HG03175 (cell line): ENCODE measurements at regions not wholly inside any gene's neighbourhood (a gene's known extent, or its start where the extent isn't known, plus 50 kb on each side); places are given as distances from the start of the nearest gene placed in this dataset.
"Not testable (repeated sequence)": the region's sequence is repeated elsewhere in the genome, so short reads cannot be mapped to it uniquely, and the experiment has no call there.

ENCODE experiments used
- ATAC-seq: cut with Tn5 transposase; IDR thresholded peaks from one replicate; pipeline ENCODE4 v1.9.1; 2021; ENCODE audit warnings: mild to moderate bottlenecking, moderate library complexity; ENCODE audit not compliant: unreplicated experiment

GRCh38 chr6:47405273-47405672 is 72.3 kb upstream of the CD2AP start:
- no peak for ATAC-seq

DNA sequence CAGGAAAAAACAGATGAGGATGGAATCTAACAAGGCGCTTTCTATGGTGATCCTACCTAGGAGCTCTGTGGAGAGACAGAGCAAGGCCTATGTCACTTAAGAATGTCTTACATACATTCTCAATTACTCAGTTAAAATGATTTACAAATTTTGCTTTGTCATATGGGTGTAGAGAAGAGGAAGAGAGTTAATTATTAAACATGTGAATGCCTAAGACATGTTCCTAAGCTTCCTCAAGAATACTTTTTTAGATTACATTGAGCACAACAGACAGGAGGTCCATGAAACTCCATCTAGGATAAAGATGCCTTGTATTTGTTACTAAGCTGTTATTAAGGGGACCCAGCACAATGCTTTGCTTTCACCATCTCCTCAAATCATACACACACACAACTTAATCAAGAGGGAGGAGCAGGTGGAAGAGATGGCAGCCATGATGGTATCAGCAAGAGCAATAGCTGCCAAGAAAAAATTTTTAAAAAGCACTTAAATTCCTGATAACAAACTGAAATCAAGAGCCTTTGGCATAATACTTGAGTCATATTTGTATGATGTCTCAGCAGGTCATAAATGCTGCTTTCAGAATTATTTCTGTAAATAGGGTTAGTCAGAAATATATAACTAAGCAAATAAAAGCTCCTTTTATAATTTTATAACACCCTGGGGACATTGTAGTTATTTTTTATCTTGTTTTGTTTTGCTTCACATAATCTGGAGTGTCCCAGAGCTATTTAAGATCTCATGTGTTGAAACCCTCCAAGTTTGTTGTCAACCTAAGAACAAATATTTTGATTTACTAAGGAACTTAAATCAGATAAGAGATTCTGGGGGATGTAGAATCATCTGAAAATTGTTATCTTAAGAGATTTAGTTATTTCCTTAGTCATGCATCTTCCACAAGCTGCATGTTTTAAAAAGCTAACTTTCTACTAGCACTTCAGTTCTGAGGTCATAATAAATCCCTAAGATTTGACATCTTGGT is 70.0 kb upstream of the CD2AP start:
- no peak for ATAC-seq

DNA sequence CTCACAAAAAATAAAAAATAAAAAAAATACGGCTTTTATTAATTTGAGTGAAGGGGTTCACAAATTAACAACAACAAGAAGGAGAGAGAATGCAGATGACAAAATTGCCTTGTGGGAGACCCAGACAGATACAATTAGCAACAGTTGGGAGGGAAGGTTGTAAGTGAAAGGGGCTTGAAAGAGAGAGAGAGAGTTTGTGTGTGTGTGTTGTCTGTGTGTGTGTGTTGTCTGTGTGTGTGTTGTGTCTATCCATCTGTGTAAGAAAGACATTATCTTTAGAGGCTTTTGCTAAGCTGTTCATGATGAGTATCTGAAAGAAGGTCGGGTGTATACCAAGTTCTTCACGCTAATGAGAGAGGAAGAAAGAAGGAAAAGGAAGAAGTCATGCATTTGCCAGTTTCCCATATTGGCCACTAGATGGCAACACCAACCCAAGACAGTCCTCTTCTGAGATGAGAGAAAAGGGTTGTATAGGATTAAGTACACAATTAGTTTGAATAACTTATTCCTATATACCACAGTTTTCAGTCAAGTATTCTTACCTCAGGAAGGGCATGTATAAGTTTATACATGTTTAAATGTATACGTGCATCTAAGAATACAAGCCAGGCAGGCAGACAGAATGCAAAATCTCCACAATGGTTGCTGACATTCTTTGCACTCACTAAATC is 63.7 kb upstream of the CD2AP start:
- peak; percentile 68 for ATAC-seq

DNA sequence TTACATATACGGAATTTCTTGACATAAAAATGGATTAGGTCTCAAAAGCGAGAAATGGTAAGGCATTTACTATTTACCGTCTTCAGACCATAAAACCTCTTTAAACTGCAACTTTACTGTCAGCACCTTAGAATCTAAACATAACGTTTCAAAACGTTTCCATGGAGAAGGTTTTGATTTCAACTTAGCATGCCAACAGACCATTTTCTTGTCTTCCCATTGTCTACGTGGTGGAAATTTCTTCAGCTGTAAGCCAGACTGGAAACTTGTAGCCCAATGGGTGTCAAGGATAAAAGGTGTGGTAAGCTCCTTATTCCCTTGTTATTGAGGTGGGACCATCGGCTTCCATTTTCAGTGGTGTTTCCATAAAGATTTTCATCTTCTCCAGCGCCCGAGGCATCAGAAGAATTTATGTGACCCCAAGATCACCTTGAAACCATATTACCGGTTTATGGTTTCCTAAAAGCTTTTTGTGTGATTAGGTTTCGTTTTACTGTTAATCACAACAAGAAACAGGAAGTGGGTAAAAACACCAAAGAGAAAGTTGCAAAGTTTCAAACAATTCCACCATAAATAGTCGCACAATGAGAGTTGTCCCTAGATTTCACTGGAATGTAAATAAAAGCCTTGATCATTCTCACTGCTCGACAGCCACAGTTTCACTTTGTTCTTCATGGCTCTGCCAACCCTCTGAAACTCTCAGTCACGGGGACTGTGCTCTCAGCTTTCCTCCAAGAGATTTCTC is 63.0 kb upstream of the CD2AP start:
- peak; percentile 77 for ATAC-seq

- no peak for ATAC-seq
Observed at GRCh38 chr6:47416396-47417345, 60.9 kb upstream of the CD2AP start.

DNA sequence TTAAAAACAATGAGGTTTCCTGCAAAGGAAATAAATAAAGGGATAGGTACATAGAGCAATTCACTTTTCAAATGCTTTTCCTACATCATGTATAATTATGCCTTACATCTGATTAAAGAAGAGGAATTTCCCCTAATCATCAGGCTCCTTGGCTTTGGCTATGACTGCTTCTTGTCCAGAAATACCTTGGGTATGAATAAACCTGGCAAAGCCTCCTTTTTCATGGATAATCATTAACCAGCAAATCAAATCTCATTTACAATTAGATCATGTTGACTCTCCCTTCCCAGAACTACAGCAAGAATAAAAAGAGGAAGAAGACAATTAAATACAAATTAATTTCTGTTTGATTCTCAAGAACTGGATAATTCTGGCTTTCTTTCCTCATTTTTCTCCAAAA is 58.0 kb upstream of the CD2AP start:
- ATAC-seq: no peak

GRCh38 chr6:47420394-47421371 is 56.9 kb upstream of the CD2AP start:
- ATAC-seq: no peak

- ATAC-seq: no peak
Observed at GRCh38 chr6:47423079-47423478, 54.5 kb upstream of the CD2AP start.

DNA sequence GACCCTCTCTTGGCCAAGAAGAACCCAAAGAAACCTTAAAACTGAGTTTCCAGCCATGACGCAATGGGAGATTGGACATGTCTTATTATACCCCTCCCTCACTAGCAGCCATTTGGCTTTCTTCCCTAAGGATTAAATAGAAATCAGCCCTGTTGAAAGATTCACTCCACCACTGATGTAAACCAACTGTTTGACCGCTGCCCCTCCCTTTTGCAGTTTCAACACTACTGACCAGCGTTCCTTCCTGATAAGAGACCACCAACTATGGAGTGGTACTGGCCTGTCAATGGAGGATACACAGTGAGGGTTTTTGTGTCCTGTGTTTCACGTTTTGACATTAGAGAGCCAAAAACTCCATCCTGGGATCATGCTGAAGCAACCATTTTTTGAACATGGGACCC is 53.2 kb upstream of the CD2AP start:
- ATAC-seq: no peak

DNA sequence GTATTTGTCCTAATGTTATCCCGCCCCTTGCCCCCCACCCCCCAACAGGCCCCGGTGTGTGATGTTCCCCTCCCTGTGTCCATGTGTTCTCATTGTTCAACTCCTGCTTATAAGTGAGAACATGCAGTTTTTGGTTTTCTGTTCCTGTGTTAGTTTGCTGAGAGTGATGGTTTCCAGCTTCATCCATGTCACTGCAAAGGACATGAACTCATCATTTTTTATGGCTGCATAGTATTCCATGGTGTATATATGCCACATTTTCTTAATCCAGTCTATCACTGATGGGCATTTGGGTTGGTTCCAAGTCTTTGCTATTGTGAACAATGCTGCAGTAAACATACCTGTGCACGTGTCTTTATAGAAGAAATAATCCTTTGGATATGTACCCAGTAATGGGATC is 51.9 kb upstream of the CD2AP start:
- ATAC-seq: not testable (repeated sequence)

GRCh38 chr6:47426524-47427302 is 50.9 kb upstream of the CD2AP start:
- ATAC-seq: no peak

DNA sequence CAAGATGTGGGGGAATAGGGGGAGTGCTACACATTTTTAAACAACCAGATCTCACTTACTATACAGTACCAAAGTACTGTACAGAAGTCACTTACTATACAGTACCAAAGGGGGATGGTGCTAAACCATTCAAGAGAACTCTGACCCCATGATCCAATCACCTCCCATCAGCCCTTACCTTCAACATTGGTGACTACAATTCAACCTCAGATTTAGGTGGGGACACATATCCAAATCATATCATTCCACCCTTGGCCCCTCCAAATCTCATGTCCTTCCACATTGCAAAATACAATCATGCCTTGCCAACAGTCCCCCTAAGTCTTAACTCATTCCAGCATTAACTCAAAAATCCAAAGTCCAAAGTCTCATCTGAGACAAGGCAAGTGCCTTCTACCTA is 49.9 kb upstream of the CD2AP start:
- no peak for ATAC-seq
